ENCODE measurements at regions not wholly inside any gene's neighbourhood (a gene's known extent, or its start where the extent isn't known, plus 50 kb on each side); places are given as distances from the start of the nearest gene placed in this dataset.

- DNase-seq (peak; percentile 56 to 84 (median 67)), ATAC-seq (peak; percentile 89)
- Histone ChIP-seq H3K9me3 (no peaks in the 10 kb centered on the region), H3K27ac (no peak overlapping the region), H3K4me3 (no peak overlapping the region), H3K27me3 (no peaks in the 10 kb centered on the region), H3K4me1 (peaks cover 5% of the 10 kb centered on the region), H3K36me3 (replicated peaks in 1 of 2; ENCODE audit: insufficient read depth in 1 of 2, low read depth in 2 of 2) (no peaks in the 10 kb centered on the region)
- TF ChIP-seq CTCF (IDR thresholded peaks at IDR 0.05) (no peak), POLR2A (IDR thresholded peaks at IDR 0.05) (no peak)
- intact Hi-C loops (cut with DNase I), result no loop called here
Measured at GRCh38 chr6:14799928-14800327, 445.9 kb upstream of the JARID2 start.

GRCh38 chr6:14802514-14803160, 443.2 kb upstream of the JARID2 start:
- Histone ChIP-seq H3K4me1 (peaks cover 7% of the 10 kb centered on the region), H3K27ac (no peak overlapping the region), H3K27me3 (no peaks in the 10 kb centered on the region), H3K36me3 (replicated peaks in 1 of 2; ENCODE audit: insufficient read depth in 1 of 2, low read depth in 2 of 2) (no peaks in the 10 kb centered on the region), H3K9me3 (no peaks in the 10 kb centered on the region), H3K4me3 (no peak overlapping the region)
- DNase-seq (no peak), ATAC-seq (no peak)
- TF ChIP-seq CTCF (IDR thresholded peaks at IDR 0.05) (no peak), POLR2A (IDR thresholded peaks at IDR 0.05) (no peak)
- intact Hi-C loops (cut with DNase I), result no loop called here
- 83 to 84% methylated on average over 9 of the region's 9 CpGs for whole genome bisulfite sequencing, 2 donors

GRCh38 chr6:14804001-14804784, 441.7 kb upstream of the JARID2 start:
- Histone ChIP-seq H3K9me3 (no peaks in the 10 kb centered on the region), H3K27me3 (no peaks in the 10 kb centered on the region), H3K36me3 (replicated peaks in 1 of 2; ENCODE audit: insufficient read depth in 1 of 2, low read depth in 2 of 2) (no peaks in the 10 kb centered on the region), H3K4me1 (peaks cover 7% of the 10 kb centered on the region), H3K4me3 (no peak overlapping the region), H3K27ac (no peak overlapping the region)
- TF ChIP-seq POLR2A (IDR thresholded peaks at IDR 0.05), result no peak
- no peak for TF ChIP-seq CTCF (IDR thresholded peaks at IDR 0.05)
- DNase-seq (no peak), ATAC-seq (no peak)
- intact Hi-C loops (cut with DNase I), result no loop called here
- 64 to 72% methylated on average over 14 to 18 of the region's 18 CpGs for WGBS, 2 donors

GRCh38 chr6:14804785-14805210, 441.1 kb upstream of the JARID2 start:
- peak; percentile 57 to 72 (median 64) for DNase-seq
- no peak overlapping the region for H3K27ac ChIP-seq
- peaks cover 7% of the 10 kb centered on the region for H3K4me1 ChIP-seq
- H3K36me3 ChIP-seq (replicated peaks in 1 of 2; ENCODE audit: insufficient read depth in 1 of 2, low read depth in 2 of 2), result no peaks in the 10 kb centered on the region
- no peak overlapping the region for H3K4me3 ChIP-seq
- peak; percentile 45 for ATAC-seq
- no peaks in the 10 kb centered on the region for H3K27me3 ChIP-seq
- H3K9me3 ChIP-seq, result no peaks in the 10 kb centered on the region
- WGBS, 2 donors, result 22% methylated on average over 7 to 10 of the region's 10 CpGs
- intact Hi-C loops (cut with DNase I), result no loop called here
- TF ChIP-seq CTCF (IDR thresholded peaks at IDR 0.05) (no peak), POLR2A (IDR thresholded peaks at IDR 0.05) (no peak)

Measured in body of pancreas (tissue), 4 donors.